Activated CD4-positive, alpha-beta T cell treated with anti-CD3 and anti-CD28 coated beads, Interleukin-2, amount 10 ng/mL, durations not matched to agents 7 days and 5 days (primary cell): ENCODE measurements at regions not wholly inside any gene's neighbourhood (a gene's known extent, or its start where the extent isn't known, plus 50 kb on each side); places are given as distances from the start of the nearest gene placed in this dataset.

Experiments used
- CTCF ChIA-PET: fragments of 350-600 bp; sonication (Branson Sonifier 250); formaldehyde crosslinking; loops from one replicate; lab custom pipeline; 2021; ENCODE audit warnings: antibody characterized with exemption; lab: Charles Lee
- POLR2A ChIA-PET: fragments of 350-600 bp; sonication (Branson Sonifier 250); formaldehyde crosslinking; loops from one replicate; lab custom pipeline; 2021; ENCODE audit warnings: antibody characterized with exemption; lab: Charles Lee
- DNase-seq: peaks from one replicate; pipeline ENCODE4 v3.0.0-alpha.2; 2020
- H3K27ac Mint-ChIP-seq: one replicate; pipeline ENCODE4 v1.8.0; 2021; ENCODE audit warnings: mild to moderate bottlenecking, moderate library complexity, mixed read lengths
- H3K27me3 Mint-ChIP-seq: one replicate; pipeline ENCODE4 v1.8.0; 2021; ENCODE audit warnings: mixed read lengths
- H3K36me3 Mint-ChIP-seq: one replicate; pipeline ENCODE4 v1.8.0; 2021; ENCODE audit warnings: low read depth, mixed read lengths
- H3K4me1 Mint-ChIP-seq: one replicate; pipeline ENCODE4 v1.8.0; 2021; ENCODE audit warnings: mixed read lengths
- H3K4me3 Mint-ChIP-seq: one replicate; pipeline ENCODE4 v1.8.0; 2021; ENCODE audit warnings: mild to moderate bottlenecking, moderate library complexity, mixed read lengths
- H3K9me3 Mint-ChIP-seq: one replicate; pipeline ENCODE4 v1.8.0; 2021; ENCODE audit warnings: mixed read lengths

DNA sequence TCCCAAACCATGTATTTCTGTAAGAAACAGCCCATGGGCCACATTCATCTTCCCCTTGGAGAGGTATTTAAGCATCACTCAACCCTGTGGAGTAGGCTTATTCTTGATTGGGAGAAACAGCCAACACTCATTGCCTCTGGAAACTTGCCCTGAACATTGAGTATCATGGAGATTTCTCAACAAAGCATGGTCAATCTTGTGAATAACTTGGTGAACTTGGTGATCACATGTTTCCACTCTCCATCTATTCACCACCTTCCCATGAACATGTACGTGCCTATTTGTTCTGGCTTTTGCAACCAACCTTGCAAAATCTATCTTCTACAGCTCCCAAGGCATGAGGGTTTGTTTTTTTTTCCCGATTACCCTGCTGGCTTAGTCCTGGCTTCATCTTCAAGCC is 163.2 kb downstream of the PAH start:
- H3K4me1 Mint-ChIP-seq, result no peaks in the 10 kb centered on the region
- H3K4me3 Mint-ChIP-seq, result no peak overlapping the region
- ChIA-PET POLR2A (no interaction called here), CTCF (no interaction called here)
- no peak for DNase-seq
- H3K27me3 Mint-ChIP-seq, result peaks cover 2% of the 10 kb centered on the region
- H3K27ac Mint-ChIP-seq, result no peak overlapping the region
- H3K9me3 Mint-ChIP-seq, result no peaks in the 10 kb centered on the region
- H3K36me3 Mint-ChIP-seq, result no peaks in the 10 kb centered on the region

DNA sequence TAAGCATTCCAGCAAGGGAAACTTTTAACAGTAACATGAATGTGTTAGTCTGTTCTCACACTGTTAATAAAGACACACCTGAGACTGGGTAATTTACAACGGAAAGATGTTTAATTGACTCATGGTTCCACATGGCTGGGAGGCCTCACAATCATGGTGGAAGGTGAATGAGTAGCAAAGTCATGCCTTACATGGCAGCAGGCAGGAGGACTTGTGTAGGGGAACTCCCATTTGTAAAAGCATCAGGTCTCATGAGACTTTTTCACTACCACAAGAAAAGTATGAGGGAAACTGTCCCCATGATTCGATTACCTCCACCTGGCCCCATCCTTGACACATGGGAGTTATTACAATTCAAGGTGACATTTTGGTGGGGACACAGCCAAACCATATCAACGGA is 168.3 kb downstream of the PAH start:
- Mint-ChIP-seq H3K27ac (no peak overlapping the region), H3K27me3 (peaks cover 2% of the 10 kb centered on the region), H3K4me3 (no peak overlapping the region), H3K4me1 (no peaks in the 10 kb centered on the region), H3K9me3 (no peaks in the 10 kb centered on the region), H3K36me3 (no peaks in the 10 kb centered on the region)
- no peak for DNase-seq
- CTCF ChIA-PET, result no interaction called here
- POLR2A ChIA-PET, result no interaction called here

DNA sequence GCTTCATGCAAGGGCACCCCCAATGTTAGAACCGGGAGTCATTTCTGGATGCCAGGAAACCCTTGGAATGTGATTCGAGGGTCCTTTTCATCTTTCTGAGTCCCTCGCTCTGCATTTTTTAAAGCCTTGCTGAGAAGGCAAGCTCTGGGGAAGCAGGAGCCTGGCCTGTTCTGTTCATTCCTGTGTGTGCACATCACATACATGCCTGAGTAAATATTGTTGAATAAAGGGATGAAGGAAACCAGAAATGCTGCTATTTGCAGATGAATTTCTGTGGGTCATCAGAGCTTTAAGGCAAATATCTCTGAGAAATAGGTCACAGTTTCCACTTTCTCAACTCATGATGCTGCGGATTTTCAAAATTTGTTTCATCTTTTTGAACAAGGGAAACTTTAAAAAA is 170.1 kb downstream of the PAH start:
- Mint-ChIP-seq H3K36me3 (no peaks in the 10 kb centered on the region), H3K27me3 (peaks cover 1% of the 10 kb centered on the region)

DNA sequence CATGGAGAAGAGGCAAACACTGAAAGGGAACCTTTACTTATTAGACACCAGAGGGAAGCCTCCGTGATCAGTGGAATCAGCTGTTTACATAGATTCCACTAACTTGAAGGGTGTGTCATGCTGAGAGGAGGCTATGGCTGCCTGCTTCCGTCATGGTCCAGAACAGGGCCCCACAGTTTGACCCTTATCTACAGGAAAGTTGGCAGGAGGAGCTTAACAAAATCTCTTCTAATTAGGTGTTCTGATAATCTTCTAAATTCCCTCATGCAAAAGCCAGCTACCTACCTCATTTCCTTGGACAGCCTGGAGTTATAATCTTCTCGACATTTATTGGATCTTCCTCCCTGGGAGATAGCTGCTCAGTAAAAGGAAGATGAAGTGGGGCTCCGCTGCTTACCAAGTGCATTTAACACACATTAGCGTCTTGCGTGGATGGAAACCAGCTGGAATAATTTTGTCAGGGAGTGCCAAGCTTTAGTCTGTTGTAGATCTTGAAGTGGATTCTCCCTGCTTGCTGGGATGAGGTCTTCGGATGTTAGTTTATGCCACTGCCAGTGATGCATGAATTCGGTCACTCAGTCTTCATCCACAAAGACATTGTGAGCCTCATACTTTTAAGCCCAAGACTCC is 171.0 kb downstream of the PAH start:
- H3K9me3 Mint-ChIP-seq, result no peaks in the 10 kb centered on the region
- H3K36me3 Mint-ChIP-seq, result no peaks in the 10 kb centered on the region
- H3K4me1 Mint-ChIP-seq, result no peaks in the 10 kb centered on the region
- POLR2A ChIA-PET, result no interaction called here
- no peak overlapping the region for H3K27ac Mint-ChIP-seq
- DNase-seq, result no peak
- no peaks in the 10 kb centered on the region for H3K27me3 Mint-ChIP-seq
- CTCF ChIA-PET, result interaction anchor here (0.9 kb wide), 1 partner anchor 24 kb away, joined by 3 read pairs; no protein-coding TSS in a partner anchor
- no peak overlapping the region for H3K4me3 Mint-ChIP-seq

More for the DNA sequence above, 170.1 kb downstream of the PAH start:
- Mint-ChIP-seq H3K27ac (no peak overlapping the region), H3K4me3 (no peak overlapping the region), H3K9me3 (no peaks in the 10 kb centered on the region), H3K4me1 (no peaks in the 10 kb centered on the region)
- DNase-seq, result no peak
- ChIA-PET CTCF (no interaction called here), POLR2A (no interaction called here)

DNA sequence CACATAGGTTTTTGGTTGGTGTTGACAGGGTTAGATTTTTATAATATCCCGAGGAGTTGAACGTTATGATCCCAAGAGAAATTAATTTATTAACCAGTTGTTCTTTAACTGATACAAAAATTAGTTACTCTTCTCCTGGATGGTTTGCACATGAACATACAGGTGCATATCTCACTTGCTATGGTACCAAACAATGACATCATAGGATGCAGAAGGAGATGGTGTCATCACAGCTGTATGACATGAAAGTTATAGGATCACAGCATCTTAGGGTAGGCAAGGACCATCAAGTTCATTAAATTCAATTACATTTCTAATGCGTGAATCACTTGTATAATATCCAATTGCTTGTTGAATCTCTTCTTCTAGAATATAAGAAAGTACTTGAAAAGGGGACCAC is 175.8 kb downstream of the PAH start:
- Mint-ChIP-seq H3K27me3 (no peaks in the 10 kb centered on the region), H3K9me3 (no peaks in the 10 kb centered on the region), H3K4me1 (no peaks in the 10 kb centered on the region), H3K4me3 (no peak overlapping the region), H3K27ac (no peak overlapping the region), H3K36me3 (no peaks in the 10 kb centered on the region)
- no peak for DNase-seq
- CTCF ChIA-PET, result interaction anchor here (0.6 kb wide), 1 partner anchor 198 kb away, joined by 5 read pairs; no protein-coding TSS in a partner anchor
- POLR2A ChIA-PET, result no interaction called here

DNA sequence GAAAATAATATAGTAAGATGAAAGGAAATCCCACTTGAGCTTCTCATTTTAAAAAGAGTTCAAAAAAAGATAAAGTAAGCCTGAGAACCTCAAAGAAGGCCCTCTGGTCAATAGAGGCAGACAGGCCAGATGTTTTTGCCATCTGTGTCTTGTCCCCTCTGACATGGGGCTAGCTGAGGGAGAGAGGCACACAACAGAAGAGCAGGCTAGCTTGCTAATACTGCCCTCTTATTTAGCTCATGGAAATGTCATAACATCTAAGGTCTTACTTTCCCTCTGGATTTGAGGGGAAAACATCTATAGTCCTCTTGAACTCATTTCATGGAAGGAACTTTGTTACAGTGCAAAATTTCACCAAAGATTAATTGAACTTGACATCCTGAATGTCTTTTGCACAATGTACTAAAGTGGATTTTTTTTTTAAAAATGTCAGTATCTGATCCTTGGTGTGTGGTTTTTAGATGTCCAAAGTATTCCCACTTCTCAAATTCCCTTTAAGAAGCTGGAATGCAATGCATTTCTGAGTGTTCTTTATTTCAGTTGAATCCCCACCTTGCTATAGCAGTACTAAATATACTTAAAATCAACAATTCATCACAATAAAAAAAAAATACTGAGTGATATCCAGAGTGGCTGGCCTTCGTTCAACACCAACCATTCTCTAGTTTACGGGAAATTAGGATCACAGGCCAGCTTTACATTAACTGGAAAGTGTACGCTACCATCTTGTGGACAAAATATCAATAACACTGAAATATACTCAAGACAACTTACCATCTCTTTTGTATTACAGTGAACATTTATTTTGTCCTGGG is 176.7 kb downstream of the PAH start:
- no peaks in the 10 kb centered on the region for H3K9me3 Mint-ChIP-seq
- CTCF ChIA-PET, result interaction anchor here (0.6 to 1.3 kb wide), 5 partner anchors 9 to 1068 kb away, joined by 3 to 5 read pairs (median 3); no protein-coding TSS in a partner anchor
- H3K36me3 Mint-ChIP-seq, result no peaks in the 10 kb centered on the region
- POLR2A ChIA-PET, result no interaction called here
- DNase-seq, result no peak
- H3K4me1 Mint-ChIP-seq, result peaks cover 3% of the 10 kb centered on the region
- H3K27me3 Mint-ChIP-seq, result no peaks in the 10 kb centered on the region
- H3K4me3 Mint-ChIP-seq, result no peak overlapping the region
- H3K27ac Mint-ChIP-seq, result no peak overlapping the region

DNA sequence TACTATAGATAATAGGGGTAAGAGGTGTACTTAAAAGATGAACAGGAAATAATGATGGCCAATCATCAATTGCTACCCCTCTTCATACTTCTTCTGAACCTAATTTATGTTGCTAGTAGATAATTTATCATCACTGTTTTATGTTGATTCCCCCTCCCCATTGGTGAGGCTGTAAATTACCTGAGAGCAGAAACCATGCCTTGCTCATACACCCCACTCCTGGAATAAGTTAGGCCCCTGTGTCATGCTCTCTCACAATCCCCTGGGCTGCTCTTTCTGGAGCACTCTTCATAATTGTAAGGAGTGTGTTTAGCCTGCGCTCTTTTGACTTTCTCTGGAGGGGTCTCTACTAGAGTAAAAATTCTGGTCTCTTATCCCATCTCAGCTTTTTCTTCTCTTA is 180.7 kb downstream of the PAH start:
- Mint-ChIP-seq H3K9me3 (no peaks in the 10 kb centered on the region), H3K4me1 (peaks cover 3% of the 10 kb centered on the region)
- POLR2A ChIA-PET, result no interaction called here

DNA sequence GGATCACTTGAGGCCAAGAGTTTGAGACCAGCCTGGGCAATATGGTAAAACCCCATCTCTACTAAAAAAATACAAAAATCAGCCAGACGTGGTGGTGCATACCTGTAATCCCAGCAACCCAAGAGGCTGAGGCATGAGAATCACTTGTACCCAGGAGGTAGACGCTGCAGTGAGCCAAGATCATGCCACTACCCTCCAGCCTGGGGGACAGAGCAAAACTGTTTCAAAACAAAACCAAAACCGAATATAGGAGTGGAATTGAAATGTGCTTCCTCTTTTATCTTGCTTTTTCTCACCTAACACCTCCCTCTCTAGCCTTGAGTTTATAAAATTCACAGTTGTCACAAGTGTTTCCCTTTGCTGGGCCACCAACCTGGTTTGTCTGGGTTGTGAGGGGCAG is 181.9 kb downstream of the PAH start:
- Mint-ChIP-seq H3K27ac (no peak overlapping the region), H3K36me3 (no peaks in the 10 kb centered on the region), H3K9me3 (no peaks in the 10 kb centered on the region), H3K4me1 (peaks cover 3% of the 10 kb centered on the region), H3K4me3 (no peak overlapping the region), H3K27me3 (no peaks in the 10 kb centered on the region)
- DNase-seq, result no peak
- ChIA-PET POLR2A (no interaction called here), CTCF (interaction anchor here (0.6 kb wide), 1 partner anchor 762 kb away, joined by 4 read pairs; no protein-coding TSS in a partner anchor)

More for the DNA sequence above, 180.7 kb downstream of the PAH start:
- Mint-ChIP-seq H3K36me3 (no peaks in the 10 kb centered on the region), H3K27ac (no peak overlapping the region), H3K27me3 (no peaks in the 10 kb centered on the region), H3K4me3 (no peak overlapping the region)
- no peak for DNase-seq
- CTCF ChIA-PET, result interaction anchor here (1.1 kb wide), 1 partner anchor 18 kb away, joined by 4 read pairs; no protein-coding TSS in a partner anchor

DNA sequence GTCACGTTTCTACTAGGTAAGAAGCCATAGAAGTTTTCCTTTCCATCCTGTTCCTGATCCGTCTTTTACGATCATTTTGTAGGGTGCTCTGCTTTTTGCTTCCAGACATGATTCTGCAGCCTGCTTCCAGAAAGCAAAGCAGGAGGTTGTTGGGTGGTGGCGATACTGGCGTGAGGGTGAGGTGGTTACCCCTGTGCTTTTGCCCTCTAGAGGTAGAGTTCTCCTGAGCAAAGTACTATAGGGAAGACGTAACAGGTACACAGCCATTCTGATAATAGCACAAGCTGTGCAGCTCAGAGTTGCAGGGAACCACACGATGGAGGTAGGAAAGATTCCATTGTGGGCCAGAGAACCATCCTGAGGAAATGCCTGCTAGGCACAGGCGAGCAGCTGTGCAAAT is 186.0 kb downstream of the PAH start:
- H3K27me3 Mint-ChIP-seq, result no peaks in the 10 kb centered on the region
- peaks cover 3% of the 10 kb centered on the region for H3K4me1 Mint-ChIP-seq
- no peaks in the 10 kb centered on the region for H3K9me3 Mint-ChIP-seq
- CTCF ChIA-PET, result no interaction called here
- no peaks in the 10 kb centered on the region for H3K36me3 Mint-ChIP-seq
- POLR2A ChIA-PET, result no interaction called here
- no peak overlapping the region for H3K27ac Mint-ChIP-seq
- H3K4me3 Mint-ChIP-seq, result no peak overlapping the region
- no peak for DNase-seq

DNA sequence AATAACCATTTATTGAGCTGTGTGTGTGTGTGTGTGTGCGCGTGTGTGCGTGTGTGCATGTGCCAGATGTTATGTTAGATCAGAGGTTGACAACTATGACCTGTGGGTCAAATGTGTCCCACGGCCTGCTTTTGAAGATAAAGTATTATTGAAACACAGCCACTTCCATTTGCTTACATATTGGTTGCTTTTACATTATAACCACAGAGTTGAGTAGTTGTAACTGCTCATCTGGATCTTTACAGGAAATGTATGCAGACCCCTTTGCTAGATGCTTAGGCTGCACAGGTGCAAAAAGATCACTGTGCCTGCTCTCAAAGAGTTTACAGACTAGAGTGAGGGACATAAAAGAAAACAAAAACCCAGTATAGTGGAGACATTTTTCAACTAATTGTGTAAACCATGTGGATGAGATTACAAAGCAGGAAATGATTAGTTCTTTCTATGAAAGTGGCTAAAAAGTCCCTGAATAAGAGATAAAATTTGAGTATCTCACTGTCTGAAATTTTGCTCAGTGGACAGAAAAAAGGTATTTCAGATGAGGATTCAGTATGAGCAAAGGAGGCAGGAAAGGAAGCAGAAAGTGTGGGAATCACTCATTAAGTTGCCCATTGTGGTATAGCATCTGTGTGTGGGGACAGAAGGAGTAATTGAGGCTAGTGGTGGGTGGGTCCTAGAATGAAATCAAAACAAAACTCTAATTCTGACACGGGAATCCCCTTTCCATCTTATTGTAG is 188.4 kb downstream of the PAH start:
- Mint-ChIP-seq H3K4me3 (no peak overlapping the region), H3K4me1 (no peaks in the 10 kb centered on the region), H3K9me3 (no peaks in the 10 kb centered on the region), H3K27me3 (peaks cover 2% of the 10 kb centered on the region), H3K27ac (no peak overlapping the region), H3K36me3 (no peaks in the 10 kb centered on the region)
- ChIA-PET CTCF (no interaction called here), POLR2A (no interaction called here)
- no peak for DNase-seq

DNA sequence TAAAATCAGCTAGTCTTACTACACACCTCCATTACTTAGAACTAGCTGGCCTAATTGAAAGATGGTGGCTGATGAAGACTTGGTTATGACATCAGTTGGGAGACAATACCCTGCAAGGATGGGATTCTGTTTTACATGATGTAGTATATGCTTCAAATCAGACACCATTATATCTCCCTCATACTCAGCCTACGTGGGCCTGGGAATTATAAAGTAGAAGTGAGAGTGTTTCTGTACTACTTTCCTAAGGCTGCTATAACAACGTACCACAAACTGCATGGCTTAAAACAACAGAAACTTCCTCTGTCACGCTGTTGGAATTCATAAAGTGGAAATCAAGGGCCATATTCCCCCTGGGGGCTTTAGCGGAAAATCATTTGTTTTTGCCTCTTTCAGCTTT is 190.4 kb downstream of the PAH start:
- peaks cover 2% of the 10 kb centered on the region for H3K27me3 Mint-ChIP-seq

DNA sequence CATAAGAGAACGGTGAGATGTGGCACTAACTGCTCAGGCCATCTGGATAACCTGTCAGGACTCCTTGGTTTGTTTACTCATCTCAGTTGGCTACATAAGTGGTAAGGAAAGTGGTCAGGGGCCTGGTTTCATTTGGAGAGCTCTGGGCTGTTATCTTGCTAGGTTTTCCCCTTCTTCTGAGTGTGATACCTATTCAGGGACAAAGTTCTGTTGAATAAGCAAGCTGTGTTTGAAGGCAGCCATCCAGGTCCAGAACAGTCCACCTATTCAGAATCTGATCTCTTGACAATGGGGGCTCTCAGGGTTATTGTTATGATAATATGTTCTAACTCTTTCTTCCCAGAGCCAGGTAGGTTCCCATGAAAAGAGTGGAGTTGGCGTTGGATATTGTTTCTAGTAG is 194.9 kb downstream of the PAH start:
- no peaks in the 10 kb centered on the region for H3K4me1 Mint-ChIP-seq
- no peak overlapping the region for H3K27ac Mint-ChIP-seq
- CTCF ChIA-PET, result interaction anchor here (0.6 to 1.4 kb wide), 2 partner anchors 24 to 695 kb away, joined by 3 read pairs; no protein-coding TSS in a partner anchor
- no peak for DNase-seq
- H3K4me3 Mint-ChIP-seq, result no peak overlapping the region
- H3K9me3 Mint-ChIP-seq, result no peaks in the 10 kb centered on the region
- H3K27me3 Mint-ChIP-seq, result peaks cover 2% of the 10 kb centered on the region
- POLR2A ChIA-PET, result no interaction called here
- no peaks in the 10 kb centered on the region for H3K36me3 Mint-ChIP-seq

More for the DNA sequence above, 190.4 kb downstream of the PAH start:
- Mint-ChIP-seq H3K4me1 (no peaks in the 10 kb centered on the region), H3K27ac (no peak overlapping the region), H3K9me3 (no peaks in the 10 kb centered on the region), H3K4me3 (no peak overlapping the region), H3K36me3 (no peaks in the 10 kb centered on the region)
- ChIA-PET CTCF (no interaction called here), POLR2A (no interaction called here)
- no peak for DNase-seq

DNA sequence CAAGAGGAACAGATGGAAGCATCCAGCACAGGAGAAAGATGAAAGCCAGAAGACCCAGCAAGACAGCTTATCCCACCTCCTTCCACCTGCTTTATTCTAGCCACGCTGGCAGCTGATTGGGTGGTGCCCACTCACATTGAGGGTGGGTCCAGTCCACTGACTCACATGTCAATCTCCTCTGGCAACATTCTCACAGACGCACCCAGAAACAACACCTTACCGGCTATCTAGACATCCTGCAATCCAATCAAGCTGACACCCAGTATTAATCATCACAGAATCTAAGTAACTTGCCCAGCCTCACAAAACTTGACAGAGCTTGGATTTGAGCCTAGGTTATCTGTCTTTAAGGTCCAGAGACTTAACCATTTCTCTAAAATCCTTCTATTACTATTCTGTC is 208.9 kb downstream of the PAH start:
- H3K9me3 Mint-ChIP-seq, result no peaks in the 10 kb centered on the region
- no peaks in the 10 kb centered on the region for H3K27me3 Mint-ChIP-seq
- DNase-seq, result no peak
- no peak overlapping the region for H3K4me3 Mint-ChIP-seq
- H3K36me3 Mint-ChIP-seq, result no peaks in the 10 kb centered on the region
- ChIA-PET CTCF (no interaction called here), POLR2A (no interaction called here)
- H3K27ac Mint-ChIP-seq, result peak overlapping the region; percentile 47
- no peaks in the 10 kb centered on the region for H3K4me1 Mint-ChIP-seq
